ENCODE measurements at regions not wholly inside any gene's neighbourhood (a gene's known extent, or its start where the extent isn't known, plus 50 kb on each side); places are given as distances from the start of the nearest gene placed in this dataset.
"Not testable (repeated sequence)": the region's sequence is repeated elsewhere in the genome, so short reads cannot be mapped to it uniquely, and the experiment has no call there.

GRCh38 chr6:134544737-134545136 is 226.8 kb upstream of the SGK1 start:
- Mint-ChIP-seq H3K27me3 (ENCODE audit: insufficient read depth) (no peaks in the 10 kb centered on the region), H3K4me1 (ENCODE audit: low read depth) (peaks cover 18% of the 10 kb centered on the region), H3K9me3 (no peaks in the 10 kb centered on the region), H3K36me3 (ENCODE audit: low read depth) (peaks cover 5% of the 10 kb centered on the region; the same call in 1 of the 2 replicates), H3K4me3 (no peak overlapping the region), H3K27ac (no peak overlapping the region)
- DNase-seq: no peak
- TF ChIP-seq, protein P1, sequence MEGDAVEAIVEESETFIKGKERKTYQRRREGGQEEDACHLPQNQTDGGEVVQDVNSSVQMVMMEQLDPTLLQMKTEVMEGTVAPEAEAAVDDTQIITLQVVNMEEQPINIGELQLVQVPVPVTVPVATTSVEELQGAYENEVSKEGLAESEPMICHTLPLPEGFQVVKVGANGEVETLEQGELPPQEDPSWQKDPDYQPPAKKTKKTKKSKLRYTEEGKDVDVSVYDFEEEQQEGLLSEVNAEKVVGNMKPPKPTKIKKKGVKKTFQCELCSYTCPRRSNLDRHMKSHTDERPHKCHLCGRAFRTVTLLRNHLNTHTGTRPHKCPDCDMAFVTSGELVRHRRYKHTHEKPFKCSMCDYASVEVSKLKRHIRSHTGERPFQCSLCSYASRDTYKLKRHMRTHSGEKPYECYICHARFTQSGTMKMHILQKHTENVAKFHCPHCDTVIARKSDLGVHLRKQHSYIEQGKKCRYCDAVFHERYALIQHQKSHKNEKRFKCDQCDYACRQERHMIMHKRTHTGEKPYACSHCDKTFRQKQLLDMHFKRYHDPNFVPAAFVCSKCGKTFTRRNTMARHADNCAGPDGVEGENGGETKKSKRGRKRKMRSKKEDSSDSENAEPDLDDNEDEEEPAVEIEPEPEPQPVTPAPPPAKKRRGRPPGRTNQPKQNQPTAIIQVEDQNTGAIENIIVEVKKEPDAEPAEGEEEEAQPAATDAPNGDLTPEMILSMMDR (IDR thresholded peaks at IDR 0.05): no peak

DNA sequence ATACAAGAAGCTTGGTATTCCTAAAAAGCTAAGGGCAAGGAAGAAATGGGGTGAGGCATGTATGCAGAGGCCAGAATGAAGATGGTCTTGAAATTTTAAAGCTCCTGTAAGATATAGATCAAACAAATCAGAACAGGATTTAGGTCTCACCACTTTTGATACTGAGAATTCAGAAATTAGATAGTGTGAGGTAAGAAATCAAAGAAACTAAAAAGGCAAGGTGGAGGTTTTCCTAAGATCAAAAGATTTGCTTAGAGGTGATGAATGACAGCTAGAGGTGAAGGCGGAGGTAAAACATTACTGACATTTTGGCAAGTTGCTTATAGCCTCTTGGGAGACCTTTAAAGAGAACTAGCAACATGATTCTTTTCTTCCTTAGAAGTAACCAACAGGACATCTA is 225.2 kb upstream of the SGK1 start:
- Mint-ChIP-seq H3K4me1 (ENCODE audit: low read depth) (peaks cover 16% of the 10 kb centered on the region), H3K27ac (no peak overlapping the region), H3K4me3 (no peak overlapping the region), H3K27me3 (ENCODE audit: insufficient read depth) (no peaks in the 10 kb centered on the region), H3K9me3 (no peaks in the 10 kb centered on the region), H3K36me3 (ENCODE audit: low read depth) (peaks cover 5% of the 10 kb centered on the region; the same call in 1 of the 2 replicates)
- TF ChIP-seq, protein P1 (IDR thresholded peaks at IDR 0.05): no peak
- no peak for DNase-seq

- Mint-ChIP-seq H3K4me1 (ENCODE audit: low read depth) (peaks cover 27% of the 10 kb centered on the region), H3K27ac (no peak overlapping the region), H3K4me3 (no peak overlapping the region), H3K9me3 (no peaks in the 10 kb centered on the region), H3K27me3 (ENCODE audit: insufficient read depth) (peaks cover 1% of the 10 kb centered on the region; the same call in 1 of the 2 replicates), H3K36me3 (ENCODE audit: low read depth) (no peaks in the 10 kb centered on the region)
- DNase-seq: no peak
- TF ChIP-seq, protein P1 (IDR thresholded peaks at IDR 0.05): no peak
These were observed 223.1 kb upstream of the SGK1 start for GRCh38 chr6:134541001-134541400.

GRCh38 chr6:134539865-134540323 is 222.0 kb upstream of the SGK1 start:
- TF ChIP-seq, protein P1 (IDR thresholded peaks at IDR 0.05): no peak
- H3K36me3 Mint-ChIP-seq (ENCODE audit: low read depth): no peaks in the 10 kb centered on the region
- no peak overlapping the region for H3K4me3 Mint-ChIP-seq
- H3K9me3 Mint-ChIP-seq: no peaks in the 10 kb centered on the region
- no peak for DNase-seq
- H3K27ac Mint-ChIP-seq: no peak overlapping the region
- H3K27me3 Mint-ChIP-seq (ENCODE audit: insufficient read depth): peaks cover 1% of the 10 kb centered on the region; the same call in 1 of the 2 replicates
- H3K4me1 Mint-ChIP-seq (ENCODE audit: low read depth): peaks cover 38% of the 10 kb centered on the region

- not testable (repeated sequence) for H3K36me3 Mint-ChIP-seq (ENCODE audit: low read depth); H3K4me3 Mint-ChIP-seq; H3K9me3 Mint-ChIP-seq; H3K27me3 Mint-ChIP-seq (ENCODE audit: insufficient read depth); DNase-seq
- peak overlapping the region; percentile 88 for H3K27ac Mint-ChIP-seq
- H3K4me1 Mint-ChIP-seq (ENCODE audit: low read depth): peaks cover 57% of the 10 kb centered on the region
These were observed 219.9 kb upstream of the SGK1 start for GRCh38 chr6:134537765-134538164.

- no peaks in the 10 kb centered on the region for H3K36me3 Mint-ChIP-seq (ENCODE audit: low read depth)
- no peaks in the 10 kb centered on the region for H3K9me3 Mint-ChIP-seq
- TF ChIP-seq, protein P1 (IDR thresholded peaks at IDR 0.05): no peak; the same call in 1 of the 2 replicates
- H3K27me3 Mint-ChIP-seq (ENCODE audit: insufficient read depth): peaks cover 1% of the 10 kb centered on the region; the same call in 1 of the 2 replicates
- H3K27ac Mint-ChIP-seq: peak overlapping the region; percentile 88
- peak; percentile 97 for DNase-seq
- peak overlapping the region; percentile 33; the same call in 1 of the 2 replicates for H3K4me3 Mint-ChIP-seq
- H3K4me1 Mint-ChIP-seq (ENCODE audit: low read depth): peaks cover 58% of the 10 kb centered on the region
These were observed 219.2 kb upstream of the SGK1 start for GRCh38 chr6:134537146-134537555.

All from HFFc6 (cell line).